Endothelial cell of umbilical vein (primary cell): ENCODE measurements at regions not wholly inside any gene's neighbourhood (a gene's known extent, or its start where the extent isn't known, plus 50 kb on each side); places are given as distances from the start of the nearest gene placed in this dataset.

Source experiments
- BruUV-seq: library from RNA; stranded (reverse); fragments of 400-500 nt; replicated peaks from 2 replicates; lab custom pipeline; 2021; lab: Mats Ljungman, UMichigan
- CTCF ChIA-PET: fragments of 300-600, 350-600 bp; sonication (Branson Sonifier 250); formaldehyde crosslinking; loops from one replicate; lab custom pipeline; 2021; ENCODE audit warnings: antibody characterized with exemption, inconsistent platforms; lab: Charles Lee
- POLR2A ChIA-PET: fragments of 300-600, 350-600 bp; sonication (Branson Sonifier 250); formaldehyde crosslinking; loops from one replicate; lab custom pipeline; 2021; ENCODE audit warnings: antibody characterized with exemption, inconsistent platforms; lab: Charles Lee
- DNase-seq: peaks from one replicate; pipeline ENCODE4 v3.0.0-alpha.2; 2011; ENCODE audit warnings: low read depth, low spot score
- FAIRE-seq: peaks from 2 replicates; lab custom pipeline; 2011; peaks lifted over from hg19 to GRCh38; lab: Jason Lieb, UNC
- H2AFZ ChIP-seq: 2 replicates; pipeline ENCODE4 v1.6.0; 2012; ENCODE audit warnings: low read depth, low read length, control low read depth, inconsistent platforms
- H3K27ac ChIP-seq: 2 replicates; pipeline ENCODE4 v1.5.1; 2011; ENCODE audit warnings: low read depth, mild to moderate bottlenecking, control low read depth, low read length, moderate library complexity; ENCODE audit not compliant: insufficient read depth
- H3K27me3 ChIP-seq, 2 experiments: 2 replicates each; pipeline versions ENCODE4 v1.6.0 to v1.6.1; 2011; ENCODE audit warnings: low read length in 2 of 2, mixed read lengths in 1 of 2; ENCODE audit not compliant: control insufficient read depth in 2 of 2, insufficient read depth in 2 of 2
- H3K36me3 ChIP-seq, 2 experiments: 2 replicates in 1 of 2; 3 replicates in 1 of 2; pipeline ENCODE4 v1.5.1; 2011; ENCODE audit warnings: low read length in 2 of 2, mild to moderate bottlenecking in 1 of 2, moderate library complexity in 1 of 2; ENCODE audit not compliant: control insufficient read depth in 2 of 2, insufficient read depth in 2 of 2; ENCODE audit errors: extremely low read depth in 1 of 2
- H3K4me1 ChIP-seq: 3 replicates; pipeline ENCODE4 v1.5.1; 2011; ENCODE audit warnings: mild to moderate bottlenecking, low read length; ENCODE audit not compliant: control insufficient read depth, insufficient read depth; ENCODE audit errors: extremely low read depth
- H3K4me2 ChIP-seq: 2 replicates; pipeline ENCODE4 v1.6.1; 2011; ENCODE audit warnings: low read length, control low read depth, mixed read lengths; ENCODE audit not compliant: insufficient read depth
- H3K4me3 ChIP-seq, 3 experiments: fragments of 200-600 bp in 1 of 3; sonication (generic), shearing (Covaris generic) in 1 of 3; replicated peaks in 1 of 3; 2 replicates each; pipeline ENCODE4 v1.5.1; 2011 to 2016; ENCODE audit warnings: control low read depth in 3 of 3, low read length in 3 of 3, mild to moderate bottlenecking in 2 of 3, inconsistent platforms in 1 of 3, low read depth in 1 of 3, moderate library complexity in 1 of 3; ENCODE audit not compliant: insufficient read depth in 1 of 3
- H3K79me2 ChIP-seq: 2 replicates; pipeline ENCODE4 v1.6.0; 2012; ENCODE audit warnings: low read length, inconsistent platforms; ENCODE audit not compliant: control insufficient read depth, insufficient read depth
- H3K9ac ChIP-seq: replicated peaks from 2 replicates; pipeline ENCODE3; 2011; ENCODE audit warnings: low read length, control low read depth; ENCODE audit not compliant: insufficient read depth; ENCODE audit errors: extremely low read depth
- H3K9me1 ChIP-seq: replicated peaks from 3 replicates; pipeline ENCODE4 v1.6.0; 2011; ENCODE audit warnings: mild to moderate bottlenecking, low read length; ENCODE audit not compliant: control insufficient read depth, insufficient read depth; ENCODE audit errors: extremely low read depth
- H3K9me3 ChIP-seq: replicated peaks from 2 replicates; pipeline ENCODE4 v1.5.1; 2012; ENCODE audit warnings: low read length, inconsistent platforms; ENCODE audit not compliant: control insufficient read depth, insufficient read depth
- H4K20me1 ChIP-seq: replicated peaks from 2 replicates; pipeline ENCODE3; 2011; ENCODE audit warnings: mild to moderate bottlenecking, low read length; ENCODE audit not compliant: control insufficient read depth, insufficient read depth; ENCODE audit errors: extremely low read depth
- CTCF ChIP-seq, 2 donors: IDR thresholded peaks; 1 replicate in 1 of 2; 2 replicates in 1 of 2; pipeline ENCODE4 v1.5.1; 2011; ENCODE audit warnings: low read length in 2 of 2, mild to moderate bottlenecking in 2 of 2, moderate library complexity in 2 of 2, control low read depth in 1 of 2, inconsistent platforms in 1 of 2, low read depth in 1 of 2; ENCODE audit not compliant: insufficient read depth in 1 of 2; ENCODE audit errors: extremely low read depth in 1 of 2
- EZH2 ChIP-seq: IDR thresholded peaks from 2 replicates; pipeline ENCODE4 v1.6.1; 2012; ENCODE audit warnings: borderline replicate concordance, low read depth, mild to moderate bottlenecking, moderate library complexity, low read length, inconsistent platforms; ENCODE audit not compliant: severe bottlenecking
- FOS ChIP-seq: IDR thresholded peaks from 2 replicates; pipeline ENCODE4 v1.6.1; 2011; ENCODE audit warnings: mild to moderate bottlenecking, low read length, moderate library complexity, borderline replicate concordance; ENCODE audit not compliant: insufficient read depth
- GATA2 ChIP-seq: IDR thresholded peaks from 2 replicates; pipeline ENCODE4 v1.7.0; 2011; ENCODE audit warnings: low read depth, mild to moderate bottlenecking, moderate library complexity, mixed read lengths, low read length; ENCODE audit not compliant: insufficient read length, insufficient read depth
- JUN ChIP-seq: IDR thresholded peaks from 2 replicates; pipeline ENCODE4 v1.6.1; 2011; ENCODE audit warnings: borderline replicate concordance, low read depth; ENCODE audit not compliant: insufficient read length, insufficient read depth
- MAX ChIP-seq: IDR thresholded peaks from 2 replicates; pipeline ENCODE4 v1.6.1; 2011; ENCODE audit not compliant: insufficient read depth, insufficient read length
- MYC ChIP-seq: IDR thresholded peaks from one replicate; pipeline ENCODE4 v1.6.1; 2011; ENCODE audit warnings: mild to moderate bottlenecking, low read depth, low read length
- POLR2A ChIP-seq: IDR thresholded peaks from 2 replicates; pipeline ENCODE4 v1.6.1; 2012; ENCODE audit warnings: low read depth, mild to moderate bottlenecking, control low read depth, low read length
- POLR2AphosphoS5 ChIP-seq: IDR thresholded peaks from 2 replicates; pipeline ENCODE4 v1.6.1; 2012; ENCODE audit warnings: low read depth, mild to moderate bottlenecking, control low read depth, low read length, moderate library complexity; ENCODE audit not compliant: insufficient read depth
- dilution Hi-C: fragments of 300-500 bp; cut with MboI; formaldehyde crosslinking; loops from one replicate; pipeline ENCODE4 v1.15.0; 2019; ENCODE audit warnings: low sequenced_read_pairs; ENCODE audit not compliant: extremely low pct_ligation_motif_present
- intact Hi-C: fragments of 100-400 bp; cut with micrococcal nuclease; formaldehyde crosslinking; loops from one replicate; pipeline ENCODE4 v1.10.0; 2022

- intact Hi-C loops = no loop called here
- no peaks in the 10 kb centered on the region for H3K4me1 ChIP-seq
- ChIA-PET CTCF (no interaction called here), POLR2A (no interaction called here)
- H4K20me1 ChIP-seq = no peaks in the 10 kb centered on the region
- BruUV-seq = no TSS peak
- FAIRE-seq = no peak
- no peak overlapping the region for H3K4me3 ChIP-seq
- TF ChIP-seq JUN (no peak), FOS (no peak), POLR2AphosphoS5 (no peak), MYC (no peak), GATA2 (no peak), POLR2A (no peak), CTCF (IDR thresholded peaks at IDR 0.05; ENCODE audit: extremely low read depth in 1 of 2, insufficient read depth in 1 of 2, low read depth in 1 of 2, low read length in 2 of 2) (no peak), EZH2 (no peak), MAX (no peak)
- dilution Hi-C loops = no loop called here
- H3K9me1 ChIP-seq = no peaks in the 10 kb centered on the region
- no peaks in the 10 kb centered on the region for H3K36me3 ChIP-seq
- no peaks in the 10 kb centered on the region for H3K9me3 ChIP-seq
- no peak overlapping the region for H2AFZ ChIP-seq
- no peaks in the 10 kb centered on the region for H3K79me2 ChIP-seq
- DNase-seq = no peak
- H3K27me3 ChIP-seq = peaks cover 6 to 7% of the 10 kb centered on the region in 2 experiments
- H3K9ac ChIP-seq = no peak overlapping the region
- no peak overlapping the region for H3K4me2 ChIP-seq
- H3K27ac ChIP-seq = no peak overlapping the region
These were observed 335.2 kb downstream of the MIAT start for GRCh38 chr22:26992556-26992955.
